Vagina (tissue), 2 donors: ENCODE measurements at regions not wholly inside any gene's neighbourhood (a gene's known extent, or its start where the extent isn't known, plus 50 kb on each side); places are given as distances from the start of the nearest gene placed in this dataset.

Source experiments
- POLR2A ChIP-seq, 2 donors: fragments of 450-650 bp; IDR thresholded peaks; one replicate each; pipeline ENCODE4 v1.6.1; 2017; ENCODE audit warnings: antibody characterized with exemption in 2 of 2, mild to moderate bottlenecking in 2 of 2, moderate library complexity in 2 of 2
- POLR2AphosphoS5 ChIP-seq, 2 donors: sonication (generic); formaldehyde crosslinking; IDR thresholded peaks; one replicate each; pipeline ENCODE4 v1.9.0; 2017; ENCODE audit warnings: antibody characterized with exemption in 2 of 2, mild to moderate bottlenecking in 2 of 2, low read depth in 1 of 2; ENCODE audit not compliant: insufficient read depth in 1 of 2
- TF ChIP-seq, protein P1 (sequence below), 3 experiments: fragments of 450-650 bp in 2 of 3; fragments of 200-600 bp in 1 of 3; sonication (generic) in 1 of 3; IDR thresholded peaks; one replicate each; pipeline ENCODE4 v1.5.1; 2017 to 2019; ENCODE audit warnings: antibody characterized with exemption in 3 of 3, mild to moderate bottlenecking in 2 of 3, moderate library complexity in 2 of 3

DNA sequence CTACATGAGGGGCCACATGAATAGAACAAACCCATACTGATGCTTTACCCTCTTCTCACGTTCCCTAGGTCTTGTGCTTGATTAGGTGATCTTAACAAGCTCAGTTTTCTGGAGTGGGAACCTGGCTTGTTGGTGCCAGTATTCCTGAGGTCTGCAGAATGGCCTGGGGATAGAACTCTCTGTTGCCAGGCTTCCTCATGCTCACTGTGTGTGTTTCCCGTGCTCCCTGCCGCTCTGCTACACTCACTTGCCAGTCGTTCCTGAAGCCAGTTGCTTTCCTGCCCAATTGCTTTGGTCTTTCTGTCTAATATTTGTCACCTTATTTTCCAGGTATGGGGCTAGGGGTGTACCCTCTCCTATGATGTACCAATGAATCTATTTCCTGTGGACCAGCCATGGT, 2111.5 kb upstream of the PIK3C3 start:
- TF ChIP-seq, protein P1, sequence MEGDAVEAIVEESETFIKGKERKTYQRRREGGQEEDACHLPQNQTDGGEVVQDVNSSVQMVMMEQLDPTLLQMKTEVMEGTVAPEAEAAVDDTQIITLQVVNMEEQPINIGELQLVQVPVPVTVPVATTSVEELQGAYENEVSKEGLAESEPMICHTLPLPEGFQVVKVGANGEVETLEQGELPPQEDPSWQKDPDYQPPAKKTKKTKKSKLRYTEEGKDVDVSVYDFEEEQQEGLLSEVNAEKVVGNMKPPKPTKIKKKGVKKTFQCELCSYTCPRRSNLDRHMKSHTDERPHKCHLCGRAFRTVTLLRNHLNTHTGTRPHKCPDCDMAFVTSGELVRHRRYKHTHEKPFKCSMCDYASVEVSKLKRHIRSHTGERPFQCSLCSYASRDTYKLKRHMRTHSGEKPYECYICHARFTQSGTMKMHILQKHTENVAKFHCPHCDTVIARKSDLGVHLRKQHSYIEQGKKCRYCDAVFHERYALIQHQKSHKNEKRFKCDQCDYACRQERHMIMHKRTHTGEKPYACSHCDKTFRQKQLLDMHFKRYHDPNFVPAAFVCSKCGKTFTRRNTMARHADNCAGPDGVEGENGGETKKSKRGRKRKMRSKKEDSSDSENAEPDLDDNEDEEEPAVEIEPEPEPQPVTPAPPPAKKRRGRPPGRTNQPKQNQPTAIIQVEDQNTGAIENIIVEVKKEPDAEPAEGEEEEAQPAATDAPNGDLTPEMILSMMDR (IDR thresholded peaks at IDR 0.05) = no peak
- TF ChIP-seq POLR2A (IDR thresholded peaks at IDR 0.05) (no peak), POLR2AphosphoS5 (IDR thresholded peaks at IDR 0.05; ENCODE audit: insufficient read depth in 1 of 2, low read depth in 1 of 2) (no peak)
